HG03378 (cell line): ENCODE measurements at regions not wholly inside any gene's neighbourhood (a gene's known extent, or its start where the extent isn't known, plus 50 kb on each side); places are given as distances from the start of the nearest gene placed in this dataset.
"Not testable (repeated sequence)": the region's sequence is repeated elsewhere in the genome, so short reads cannot be mapped to it uniquely, and the experiment has no call there.

ENCODE experiments used
- ATAC-seq: cut with Tn5 transposase; IDR thresholded peaks from one replicate; pipeline ENCODE4 v1.9.1; 2021; ENCODE audit warnings: mild to moderate bottlenecking, moderate library complexity; ENCODE audit not compliant: unreplicated experiment

DNA sequence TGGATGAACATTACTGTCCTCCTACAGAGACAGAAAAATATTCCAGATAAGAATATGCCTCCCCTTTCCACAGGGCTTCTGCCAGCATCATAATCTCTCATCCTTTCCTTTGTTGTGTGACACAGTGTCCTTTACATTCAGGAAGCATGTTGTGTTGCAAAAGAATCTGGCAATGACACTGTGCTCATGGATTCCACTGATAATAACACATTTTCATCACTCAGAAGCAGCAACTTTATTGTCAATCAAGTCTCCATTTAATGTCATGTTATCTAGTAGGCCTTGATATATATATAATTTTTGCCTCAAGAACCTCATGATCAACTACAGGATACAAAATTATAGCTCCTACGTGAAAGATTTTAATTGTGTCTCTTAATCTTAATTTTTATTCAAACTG lies 833.9 kb downstream of the FSTL5 start:
- no peak for ATAC-seq

DNA sequence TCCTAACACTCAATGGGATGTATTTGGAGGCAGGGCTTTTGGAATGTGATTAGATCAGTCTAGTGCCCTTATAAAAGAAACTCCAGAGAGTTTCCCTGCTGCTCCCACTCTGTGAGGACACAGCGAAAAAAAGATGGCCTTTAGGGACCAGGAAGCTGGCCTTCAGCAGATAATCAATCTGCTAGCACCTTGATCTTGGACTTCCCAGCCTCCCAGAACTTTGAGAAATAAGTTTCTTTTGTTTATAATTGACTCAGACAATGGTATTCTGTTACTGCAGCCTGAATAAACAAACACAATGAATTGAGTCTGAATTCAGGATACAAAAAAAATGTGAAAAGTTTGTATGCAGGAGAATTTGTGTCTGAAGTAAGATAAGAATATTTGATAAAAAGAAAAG lies 842.1 kb downstream of the FSTL5 start:
- no peak for ATAC-seq

DNA sequence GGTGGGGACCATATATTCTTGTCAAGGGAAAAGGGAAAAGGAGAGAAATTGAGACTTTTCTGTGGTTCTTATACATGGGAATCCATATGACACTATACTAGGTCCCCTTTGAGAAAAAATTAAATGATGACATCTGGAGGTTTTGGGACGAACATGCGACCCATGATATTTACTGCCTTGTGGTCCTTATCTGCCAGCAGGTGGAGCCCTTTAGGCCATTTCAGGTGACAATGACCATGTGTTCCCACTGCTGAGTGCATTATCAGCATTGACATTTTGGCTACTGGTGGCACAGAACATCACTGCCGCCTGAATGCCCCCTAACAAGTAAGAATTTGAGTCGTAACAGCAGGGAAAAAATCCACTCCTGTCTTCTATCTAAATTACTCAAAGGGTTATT lies 843.4 kb downstream of the FSTL5 start:
- peak; percentile 78 for ATAC-seq

DNA sequence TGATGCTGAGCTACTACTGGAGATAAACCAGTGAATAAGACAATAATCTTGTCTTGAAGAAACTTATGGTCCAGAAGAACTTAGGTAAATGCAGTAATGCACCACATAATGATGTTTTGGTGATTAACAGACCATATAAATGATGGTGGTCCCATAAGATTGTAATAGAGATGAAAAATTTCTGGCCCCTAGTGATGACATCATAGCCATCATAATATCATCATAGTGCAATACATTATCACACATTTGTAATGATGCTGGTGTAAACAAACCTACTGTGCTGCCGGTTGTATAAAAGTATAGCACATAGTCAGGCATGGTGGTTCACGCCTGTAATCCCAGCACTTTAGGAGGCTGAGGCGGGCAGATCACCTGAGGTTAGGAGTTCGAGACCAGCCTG lies 846.8 kb downstream of the FSTL5 start:
- no peak for ATAC-seq

DNA sequence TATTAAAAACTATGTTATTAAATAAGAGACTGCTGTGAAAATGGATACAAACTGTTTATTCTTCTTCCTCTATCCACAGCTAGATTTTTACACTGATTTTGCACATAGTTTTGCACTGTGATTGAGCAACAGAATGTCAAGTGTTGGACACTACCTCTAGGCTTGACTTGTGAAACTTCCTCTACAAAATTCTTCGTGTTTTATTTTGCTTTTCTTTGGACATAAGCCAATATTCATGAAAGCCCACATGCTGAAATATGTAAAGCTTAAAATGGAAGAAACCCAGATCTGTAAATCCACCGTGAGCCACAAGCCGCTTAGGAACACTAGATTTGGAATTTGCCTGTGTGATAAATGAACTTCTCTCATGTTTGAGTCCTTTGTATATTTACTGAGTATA lies 849.4 kb downstream of the FSTL5 start:
- no peak for ATAC-seq

DNA sequence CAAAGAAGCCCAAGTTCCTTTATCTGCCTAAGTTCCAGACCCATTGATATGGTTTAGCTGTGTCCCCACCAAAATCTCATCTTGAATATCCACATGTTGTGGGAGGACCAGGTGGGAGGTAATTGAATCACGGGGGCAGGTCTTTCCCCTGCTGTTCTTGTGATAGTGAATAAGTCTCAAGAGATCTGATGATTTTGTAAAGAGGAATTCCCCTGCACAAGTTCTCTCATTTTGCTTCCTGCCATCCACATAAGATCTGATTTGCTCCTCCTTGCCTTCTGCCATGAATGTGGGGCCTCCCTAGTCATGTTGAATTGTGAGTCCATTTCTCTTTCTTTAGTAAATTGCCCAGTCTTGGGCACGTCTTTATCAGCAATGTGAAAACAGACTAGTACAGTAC lies 860.2 kb downstream of the FSTL5 start:
- no peak for ATAC-seq

DNA sequence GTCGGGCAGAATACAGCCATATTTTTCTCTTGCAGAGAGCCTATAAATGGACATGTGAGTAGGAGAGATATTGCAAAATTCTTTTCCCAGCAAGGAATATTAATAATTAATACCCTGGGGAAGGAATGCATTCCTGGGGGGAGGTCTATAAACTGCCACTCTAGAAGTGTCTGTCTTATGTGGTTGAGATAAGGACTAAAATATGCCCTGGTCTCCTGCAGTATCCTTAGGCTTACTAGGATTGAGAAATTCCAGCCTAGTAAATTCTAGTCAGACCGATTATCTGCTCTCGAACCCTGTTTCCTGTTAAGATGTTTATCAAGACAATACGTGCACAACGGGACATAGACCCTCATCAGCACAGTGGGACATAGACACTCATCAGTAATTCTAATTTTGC lies 872.6 kb downstream of the FSTL5 start:
- ATAC-seq: no peak

DNA sequence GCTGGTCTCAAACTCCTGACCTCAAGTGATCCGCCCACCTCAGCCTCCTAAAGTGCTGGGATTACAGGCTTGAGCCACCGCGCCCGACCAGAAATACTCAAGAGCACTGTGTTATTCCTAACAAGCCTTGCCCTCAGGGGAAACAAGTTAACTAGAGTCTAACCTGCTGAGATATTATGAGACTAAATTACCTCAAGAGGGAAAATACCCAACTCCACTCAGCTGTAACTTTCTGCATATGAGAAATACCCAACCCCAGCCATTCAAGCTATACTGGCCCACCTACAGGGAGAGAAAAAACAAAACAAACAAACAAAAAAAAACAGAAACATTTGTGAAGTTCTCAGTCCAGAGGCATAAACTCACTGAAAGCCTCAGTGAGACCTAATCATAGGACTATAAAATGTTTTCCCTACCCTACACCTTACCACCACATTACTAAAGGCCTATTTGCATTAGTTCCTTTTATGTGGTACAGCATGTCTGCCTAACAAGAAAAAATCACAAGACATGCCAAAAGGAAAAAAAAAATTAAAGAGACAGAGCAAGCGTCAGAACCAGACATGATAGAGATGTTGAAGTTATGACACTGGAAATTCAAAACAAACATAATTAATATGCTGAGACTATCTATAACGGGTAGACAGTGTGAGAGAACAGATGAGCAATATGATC lies 876.0 kb downstream of the FSTL5 start:
- no peak for ATAC-seq

DNA sequence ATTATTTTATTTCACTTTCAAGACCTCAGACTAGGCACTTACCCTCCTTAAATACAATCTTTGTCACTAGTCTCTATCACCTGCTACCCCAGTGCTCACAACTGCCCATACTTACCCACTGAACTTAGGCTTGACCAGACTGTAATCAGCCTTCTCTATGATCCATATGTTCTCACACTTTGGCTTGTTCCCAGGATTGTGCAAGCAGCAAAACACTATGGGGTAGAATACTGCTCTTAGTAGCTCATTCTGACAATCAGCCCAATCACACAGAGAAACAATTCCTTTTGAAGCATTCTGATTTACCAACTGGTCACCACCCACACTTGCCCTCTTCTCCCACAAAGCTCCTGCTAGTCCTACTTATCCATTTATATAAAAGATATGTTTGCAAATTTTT lies 878.3 kb downstream of the FSTL5 start:
- ATAC-seq: no peak

DNA sequence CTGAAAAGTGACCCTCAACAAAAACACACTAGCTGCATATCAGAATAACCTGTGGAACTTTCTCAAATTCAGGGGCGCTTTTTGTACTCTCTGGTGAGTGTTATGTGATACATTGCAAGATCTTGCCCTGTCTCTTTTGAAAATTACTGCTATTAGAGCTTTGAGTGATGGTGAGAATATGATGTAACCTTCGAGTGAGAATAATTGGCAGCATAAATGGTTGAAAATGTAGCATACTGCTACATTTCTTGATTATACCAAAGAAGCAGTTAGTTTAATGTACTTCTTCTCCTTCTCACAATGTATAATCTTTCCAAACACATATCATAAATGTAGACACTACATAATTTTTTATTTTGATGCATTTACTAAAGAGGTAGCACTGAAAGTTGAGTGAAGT lies 882.9 kb downstream of the FSTL5 start:
- no peak for ATAC-seq

DNA sequence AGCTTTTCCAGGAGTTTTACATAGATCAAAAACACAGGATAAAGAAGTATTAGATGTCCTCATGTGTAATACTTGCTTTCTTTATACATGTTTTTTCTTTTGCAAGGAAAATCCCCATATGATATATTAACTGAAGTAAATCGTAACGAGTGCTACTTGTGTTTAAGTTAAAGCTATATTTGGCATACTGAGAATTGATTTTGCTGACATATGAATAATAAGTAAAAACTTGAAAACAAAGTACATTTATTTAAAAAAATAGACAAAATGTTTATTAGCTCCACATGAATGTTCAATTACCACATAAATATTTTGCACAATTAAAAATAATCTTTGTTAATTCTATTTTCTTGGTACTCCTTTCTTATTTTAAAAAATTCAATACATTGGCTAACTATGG lies 884.7 kb downstream of the FSTL5 start:
- no peak for ATAC-seq

DNA sequence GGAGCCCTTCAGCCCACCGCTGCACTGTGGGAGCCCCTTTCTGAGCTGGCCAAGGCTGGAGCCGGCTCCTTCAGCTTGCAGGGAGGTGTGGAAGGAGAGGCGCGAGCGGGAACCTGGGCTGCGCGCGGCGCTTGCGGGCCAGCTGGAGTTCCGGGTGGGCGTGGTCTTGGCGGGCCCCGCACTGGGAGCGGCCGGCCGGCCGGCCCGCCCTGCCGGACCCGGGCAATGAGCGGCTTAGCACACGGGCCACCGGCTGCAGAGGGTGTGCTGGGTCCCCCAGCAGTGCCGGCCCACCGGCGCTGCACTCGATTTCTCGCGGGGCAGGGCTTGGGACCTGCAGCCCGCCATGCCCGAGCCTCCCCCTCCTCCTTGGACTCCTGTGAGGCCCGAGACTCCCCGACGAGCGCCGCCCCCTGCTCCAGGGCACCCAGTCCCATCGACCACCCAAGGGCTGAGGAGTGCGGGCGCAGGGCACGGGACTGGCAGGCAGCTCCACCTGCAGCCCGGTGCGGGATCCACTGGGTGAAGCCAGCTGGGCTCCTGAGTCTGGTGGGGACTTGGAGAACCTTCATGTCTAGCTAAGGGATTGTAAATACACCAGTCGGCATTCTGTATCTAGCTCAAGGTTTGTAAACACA lies 886.5 kb downstream of the FSTL5 start:
- not testable (repeated sequence) for ATAC-seq

DNA sequence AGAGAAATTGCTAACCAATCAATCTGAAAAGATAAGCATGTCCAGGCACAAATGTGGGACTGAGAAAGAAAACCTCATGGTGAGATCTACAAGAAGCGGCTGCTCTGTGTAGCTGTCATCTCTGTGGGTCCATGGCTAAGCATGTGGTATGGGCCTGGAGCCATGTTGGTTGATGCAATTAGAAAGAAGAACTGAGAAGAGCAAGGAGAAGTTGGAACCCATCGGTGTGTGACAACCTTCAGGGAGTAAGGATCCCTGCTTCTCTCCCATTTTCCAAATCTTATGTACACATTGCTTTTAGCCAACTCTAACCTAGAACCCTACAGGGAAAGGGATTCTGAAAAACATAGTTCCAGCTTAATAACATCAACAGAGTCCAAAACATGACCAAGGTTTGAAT lies 890.2 kb downstream of the FSTL5 start:
- no peak for ATAC-seq

DNA sequence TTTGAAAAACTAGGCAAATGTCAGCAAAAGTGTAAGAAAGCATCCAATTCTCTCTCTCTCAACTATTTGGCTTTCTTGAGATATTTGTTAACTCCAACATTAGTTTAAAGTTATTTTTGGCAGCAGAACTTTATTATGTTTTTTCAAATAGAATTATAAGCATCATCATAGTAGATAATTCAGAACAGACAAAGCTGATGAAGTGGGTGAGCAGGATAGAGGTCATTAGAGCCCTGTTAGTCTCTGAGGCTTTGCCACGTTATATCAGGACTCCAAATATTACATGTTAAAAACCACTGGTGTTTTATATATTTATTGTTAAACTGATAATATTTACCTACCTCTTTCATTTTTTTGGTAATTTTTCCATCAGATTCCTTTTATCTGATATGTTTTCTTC lies 903.0 kb downstream of the FSTL5 start:
- no peak for ATAC-seq

DNA sequence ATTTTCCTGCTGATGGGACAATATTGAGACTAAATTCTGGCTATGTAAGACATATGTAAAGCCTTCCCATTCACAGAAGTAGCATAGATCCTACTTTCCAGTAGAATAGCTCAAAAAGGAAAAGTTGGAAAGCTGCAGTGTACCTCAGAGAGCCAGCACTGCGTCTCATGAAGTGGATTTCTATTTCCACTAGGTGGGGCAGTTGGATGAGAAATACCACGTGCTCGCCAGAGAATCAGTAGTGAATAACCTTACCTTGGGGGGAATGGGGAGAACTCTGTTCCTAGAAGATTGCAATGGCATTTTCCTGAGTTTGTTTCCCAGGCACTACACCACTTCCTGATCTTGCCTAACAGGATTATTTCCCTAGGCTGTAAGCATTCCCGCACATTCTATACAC lies 907.1 kb downstream of the FSTL5 start:
- no peak for ATAC-seq

DNA sequence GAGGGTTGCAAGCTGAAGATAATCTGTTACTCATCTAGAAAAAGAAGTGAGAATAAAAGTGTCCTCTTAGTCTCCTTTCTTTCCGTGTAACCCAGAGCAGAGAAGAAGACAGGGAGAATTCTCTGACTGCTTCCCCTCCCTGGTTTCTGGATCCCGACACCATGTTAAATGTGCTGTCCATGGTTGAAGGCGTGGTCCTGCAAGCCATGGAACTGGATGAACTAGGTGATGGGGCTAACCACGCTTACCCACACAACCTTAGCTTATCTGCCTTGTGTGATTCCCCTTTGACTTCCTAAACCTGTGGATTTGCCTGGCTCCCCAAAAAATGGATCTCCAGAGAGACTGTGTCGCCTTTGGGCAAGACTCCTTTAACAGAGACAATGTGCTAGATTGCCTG lies 907.6 kb downstream of the FSTL5 start:
- ATAC-seq: no peak

DNA sequence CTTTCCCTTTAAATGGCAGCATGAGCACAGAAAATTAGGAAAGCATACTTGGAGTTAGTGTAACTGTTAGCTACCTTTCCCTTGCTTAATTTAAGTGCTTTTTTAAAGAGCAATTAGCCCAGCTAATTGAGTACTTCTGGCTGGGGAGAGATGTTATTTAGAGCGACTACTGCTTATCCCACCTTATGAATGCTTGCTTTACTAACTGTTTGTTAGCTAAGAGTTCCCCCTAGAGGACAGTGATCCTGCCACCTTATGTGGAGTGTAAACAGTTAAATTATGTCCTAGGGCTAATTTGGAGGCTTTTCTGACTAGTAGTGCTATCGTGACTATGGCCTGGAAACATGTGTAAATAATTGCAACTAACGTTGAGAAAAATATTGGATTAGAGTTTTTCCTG lies 909.4 kb downstream of the FSTL5 start:
- no peak for ATAC-seq

DNA sequence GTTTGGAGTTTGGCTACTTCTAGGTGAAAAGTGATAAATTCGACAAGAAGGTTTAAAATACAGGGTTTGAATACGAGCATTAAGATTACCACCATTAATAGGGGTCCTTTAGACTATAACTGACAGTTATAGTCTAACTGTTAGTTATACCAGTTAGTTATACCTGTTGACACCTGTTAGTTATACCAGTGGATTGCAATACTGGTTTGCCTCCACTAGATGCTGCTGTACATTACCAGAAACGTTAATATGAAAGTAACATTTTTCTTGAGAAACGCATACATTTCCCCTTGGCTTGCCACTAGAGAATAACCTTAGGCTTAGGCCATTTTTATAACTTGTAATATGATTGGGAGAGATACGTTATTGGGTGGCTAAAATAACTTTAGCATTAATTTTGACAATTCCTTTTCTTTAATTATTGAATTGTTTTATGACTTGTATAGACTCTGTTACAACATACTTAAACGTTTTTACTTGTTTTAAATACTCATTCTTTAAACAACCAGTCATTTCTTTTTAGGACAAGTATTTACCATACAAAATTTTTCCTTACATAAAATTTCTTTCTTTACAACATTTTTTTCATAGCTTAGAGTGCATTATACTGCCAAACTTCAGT lies 911.2 kb downstream of the FSTL5 start:
- ATAC-seq: peak; percentile 89

DNA sequence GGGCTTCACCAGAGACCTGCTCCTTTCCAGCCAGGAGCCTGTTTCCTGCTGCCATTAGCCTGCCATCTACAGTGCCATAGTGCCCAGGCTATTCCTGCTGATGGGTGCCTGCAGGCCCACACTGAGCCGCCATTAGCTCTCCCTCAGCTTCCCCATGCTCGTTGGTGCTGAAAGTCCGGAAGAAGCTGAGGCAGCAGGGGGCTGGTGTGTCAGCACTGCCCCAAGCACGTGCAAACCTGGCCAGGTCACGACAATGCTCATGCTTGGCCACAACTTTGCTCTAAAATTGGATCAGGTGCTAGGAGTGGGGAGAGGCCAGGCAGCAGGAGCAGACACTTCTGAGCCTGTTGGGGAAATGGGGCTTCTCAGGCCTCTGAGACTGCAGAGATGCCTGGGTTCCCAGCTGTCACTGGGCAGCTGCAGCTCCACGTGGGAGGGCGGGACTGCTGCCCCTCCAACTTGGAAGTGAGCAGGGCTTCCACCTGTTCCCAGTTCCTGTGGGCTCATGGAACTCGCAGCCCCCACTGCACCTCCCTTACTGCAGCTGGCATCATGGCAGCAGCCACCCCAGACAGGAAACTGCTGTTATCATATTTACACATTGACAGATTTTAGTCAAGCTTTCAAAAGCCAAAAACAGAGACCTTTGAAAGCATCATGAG lies 913.9 kb downstream of the FSTL5 start:
- no peak for ATAC-seq

DNA sequence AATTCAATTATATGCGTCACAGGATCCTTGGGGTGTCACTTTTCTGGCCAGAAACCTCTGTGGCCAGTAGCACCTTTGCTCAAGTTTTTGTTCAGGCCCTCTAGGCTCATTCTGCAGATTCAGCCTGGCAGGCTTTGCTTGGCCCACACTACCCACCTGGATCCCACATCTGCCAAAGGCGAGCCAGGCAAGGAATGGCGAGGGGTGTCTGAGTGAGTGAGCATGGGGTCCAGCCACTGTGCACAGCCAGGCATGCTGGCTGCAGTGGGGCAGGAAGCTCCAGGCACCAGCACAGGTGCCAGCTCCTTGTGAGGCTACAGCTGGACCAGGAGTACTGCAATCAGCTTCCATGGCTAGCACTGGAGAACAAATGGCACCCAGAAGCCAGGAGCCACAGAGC lies 914.9 kb downstream of the FSTL5 start:
- no peak for ATAC-seq

DNA sequence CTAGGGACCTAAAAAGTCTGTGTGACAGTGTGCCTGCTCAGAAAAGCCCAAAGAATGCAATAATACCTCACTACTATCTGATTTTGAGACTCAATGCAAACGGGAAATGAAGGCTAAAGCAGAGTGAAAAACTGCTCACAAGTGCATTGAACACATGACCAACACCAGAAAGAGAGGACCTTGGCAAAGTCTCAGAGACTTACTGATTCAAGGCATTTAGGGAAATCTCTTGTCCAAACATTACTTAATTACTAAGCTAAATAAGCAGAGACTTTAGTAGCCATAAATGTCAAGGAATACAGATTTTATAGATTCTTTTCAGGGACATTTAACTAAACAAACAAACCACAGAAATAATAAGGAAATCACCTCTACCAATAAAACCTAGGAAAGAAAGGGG lies 916.0 kb downstream of the FSTL5 start:
- ATAC-seq: no peak

DNA sequence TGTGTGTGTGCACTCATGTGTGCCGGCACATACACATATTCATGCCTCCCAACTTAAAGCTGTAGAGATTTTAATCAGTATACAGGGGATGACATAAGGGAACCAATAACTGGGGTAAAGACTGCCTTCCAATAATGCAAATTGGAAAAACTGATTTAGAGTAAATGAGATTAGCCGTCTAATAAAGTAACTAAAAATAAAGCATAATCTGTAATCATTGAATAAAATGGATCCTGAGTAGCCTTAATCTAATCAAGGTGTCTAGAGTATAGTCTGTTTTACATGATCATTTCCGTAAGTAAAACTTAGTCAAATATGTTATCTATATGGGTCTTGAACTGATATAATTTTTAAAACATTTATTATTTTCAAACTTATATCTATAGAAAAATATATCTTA lies 925.8 kb downstream of the FSTL5 start:
- no peak for ATAC-seq
